Upper lobe of left lung (tissue), 6 donors: ENCODE measurements at regions not wholly inside any gene's neighbourhood (a gene's known extent, or its start where the extent isn't known, plus 50 kb on each side); places are given as distances from the start of the nearest gene placed in this dataset.
A peak's percentile ranks its signal among the peaks of the same experiment; 100 is the strongest.
"Not testable (repeated sequence)": the region's sequence is repeated elsewhere in the genome, so short reads cannot be mapped to it uniquely, and the experiment has no call there.

Experiments used
- ATAC-seq, 2 donors: fragments of 200-7000 bp; cut with Tn5 transposase; one replicate each; pipeline ENCODE4 v1.9.1; 2022; ENCODE audit warnings: mild to moderate bottlenecking in 2 of 2, moderate library complexity in 2 of 2; ENCODE audit not compliant: low FRiP score in 2 of 2
- DNase-seq, 2 donors: peaks; one replicate each; pipeline ENCODE4 v3.0.0-alpha.2; 2019 to 2020
- H3K27ac ChIP-seq, 4 donors: fragments of 200-600 bp; sonication (generic); one replicate each; pipeline ENCODE4 v1.5.1; 2016 to 2019
- H3K27me3 ChIP-seq, 4 donors: fragments of 200-600 bp; sonication (generic); one replicate each; pipeline ENCODE4 v1.5.1; 2017 to 2019
- H3K36me3 ChIP-seq, 4 donors: fragments of 200-600 bp; sonication (generic); one replicate each; pipeline ENCODE4 v1.5.1; 2016 to 2019
- H3K4me1 ChIP-seq, 4 donors: fragments of 200-600 bp; sonication (generic); one replicate each; pipeline ENCODE4 v1.5.1; 2018 to 2019
- H3K4me3 ChIP-seq, 4 donors: fragments of 200-600 bp; sonication (generic); one replicate each; pipeline ENCODE4 v1.5.1; 2017 to 2019; ENCODE audit warnings: mild to moderate bottlenecking in 2 of 4, moderate library complexity in 1 of 4
- H3K9me3 ChIP-seq, 4 donors: fragments of 200-600 bp; sonication (generic); one replicate each; pipeline ENCODE4 v1.5.1; 2018 to 2019
- CTCF ChIP-seq, 6 experiments: fragments of 450-650 bp in 4 of 6; fragments of 200-600 bp in 2 of 6; sonication (generic) in 2 of 6; IDR thresholded peaks; one replicate each; pipeline ENCODE4 v1.5.1; 2016 to 2019; ENCODE audit warnings: antibody characterized with exemption in 6 of 6
- EP300 ChIP-seq, 4 donors: sonication (generic); formaldehyde crosslinking; IDR thresholded peaks; one replicate each; pipeline ENCODE4 v1.5.1; 2017; ENCODE audit warnings: antibody characterized with exemption in 4 of 4, control low read depth in 2 of 4
- POLR2A ChIP-seq, 4 donors: fragments of 450-650 bp; IDR thresholded peaks; one replicate each; pipeline ENCODE4 v1.5.1; 2016 to 2017; ENCODE audit warnings: antibody characterized with exemption in 4 of 4, mild to moderate bottlenecking in 2 of 4
- POLR2AphosphoS5 ChIP-seq, 2 donors: sonication (generic); formaldehyde crosslinking; IDR thresholded peaks; one replicate each; pipeline ENCODE4 v1.5.1; 2017; ENCODE audit warnings: antibody characterized with exemption in 2 of 2
- WGBS, 2 donors: methylation state at CpG; one replicate each; pipeline ENCODE4 v1.1.5; 2017 to 2018; 5-methylcytosine and 5-hydroxymethylcytosine counted together
- donor health status: DM: no; HTN: no; CAD: no; lungs with moderate emphysema.
- donor health status: DM: no; HTN: yes; CAD: no; lungs with severe emphysema.

DNA sequence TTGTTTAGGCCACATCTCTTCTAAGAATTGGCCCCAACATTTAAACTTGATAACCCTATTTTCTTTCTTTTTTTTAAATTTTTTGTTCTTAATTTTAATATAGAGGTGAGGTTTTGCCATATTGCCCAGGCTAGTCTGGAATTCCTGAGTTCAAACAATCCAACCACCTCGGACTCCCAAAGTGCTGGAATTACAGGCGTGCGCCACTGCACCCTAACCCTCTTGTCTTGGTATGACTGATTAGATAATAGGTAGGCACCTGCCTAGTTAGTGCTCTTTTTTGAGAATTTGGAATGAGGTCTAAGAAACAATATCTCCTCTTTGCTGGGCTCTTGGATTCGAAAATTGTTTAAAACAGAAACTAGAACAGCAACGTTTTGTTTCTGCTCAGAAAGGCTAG, 116.4 kb upstream of the GOLGA6L6 start:
- TF ChIP-seq CTCF (IDR thresholded peaks at IDR 0.05) (no peak), POLR2A (IDR thresholded peaks at IDR 0.05) (no peak), EP300 (IDR thresholded peaks at IDR 0.05) (no peak), POLR2AphosphoS5 (IDR thresholded peaks at IDR 0.05) (no peak)
- no peaks in the 10 kb centered on the region for H3K36me3 ChIP-seq
- H3K4me1 ChIP-seq = no peaks in the 10 kb centered on the region
- no peak overlapping the region for H3K27ac ChIP-seq
- DNase-seq = no peak
- no peak for ATAC-seq
- H3K27me3 ChIP-seq = no peaks in the 10 kb centered on the region
- no peak overlapping the region for H3K4me3 ChIP-seq
- H3K9me3 ChIP-seq = no peaks in the 10 kb centered on the region
- WGBS, 2 donors = 41 to 52% methylated on average over 5 of the region's 5 CpGs

GRCh38 chr15:20657084-20657483, 115.5 kb upstream of the GOLGA6L6 start:
- Histone ChIP-seq H3K9me3 (no peaks in the 10 kb centered on the region), H3K4me1 (no peaks in the 10 kb centered on the region), H3K27ac (no peak overlapping the region), H3K4me3 (no peak overlapping the region), H3K36me3 (no peaks in the 10 kb centered on the region), H3K27me3 (no peaks in the 10 kb centered on the region)
- TF ChIP-seq EP300 (IDR thresholded peaks at IDR 0.05) (no peak), CTCF (IDR thresholded peaks at IDR 0.05) (no peak), POLR2A (IDR thresholded peaks at IDR 0.05) (no peak), POLR2AphosphoS5 (IDR thresholded peaks at IDR 0.05) (no peak)
- WGBS, 2 donors = 86 to 90% methylated on average over 1 of the region's 1 CpG
- ATAC-seq (no peak), DNase-seq (no peak)

- Histone ChIP-seq H3K4me3 (no peak overlapping the region), H3K27me3 (no peaks in the 10 kb centered on the region), H3K36me3 (no peaks in the 10 kb centered on the region), H3K4me1 (no peaks in the 10 kb centered on the region), H3K9me3 (no peaks in the 10 kb centered on the region), H3K27ac (no peak overlapping the region)
- WGBS, 2 donors = 82 to 84% methylated on average over 2 of the region's 2 CpGs
- ATAC-seq (no peak), DNase-seq (no peak)
- TF ChIP-seq POLR2A (IDR thresholded peaks at IDR 0.05) = no peak
- TF ChIP-seq CTCF (IDR thresholded peaks at IDR 0.05) = no peak
- no peak for TF ChIP-seq EP300 (IDR thresholded peaks at IDR 0.05)
- TF ChIP-seq POLR2AphosphoS5 (IDR thresholded peaks at IDR 0.05) = no peak
Measured at GRCh38 chr15:20652914-20653313, 111.3 kb upstream of the GOLGA6L6 start.

DNA sequence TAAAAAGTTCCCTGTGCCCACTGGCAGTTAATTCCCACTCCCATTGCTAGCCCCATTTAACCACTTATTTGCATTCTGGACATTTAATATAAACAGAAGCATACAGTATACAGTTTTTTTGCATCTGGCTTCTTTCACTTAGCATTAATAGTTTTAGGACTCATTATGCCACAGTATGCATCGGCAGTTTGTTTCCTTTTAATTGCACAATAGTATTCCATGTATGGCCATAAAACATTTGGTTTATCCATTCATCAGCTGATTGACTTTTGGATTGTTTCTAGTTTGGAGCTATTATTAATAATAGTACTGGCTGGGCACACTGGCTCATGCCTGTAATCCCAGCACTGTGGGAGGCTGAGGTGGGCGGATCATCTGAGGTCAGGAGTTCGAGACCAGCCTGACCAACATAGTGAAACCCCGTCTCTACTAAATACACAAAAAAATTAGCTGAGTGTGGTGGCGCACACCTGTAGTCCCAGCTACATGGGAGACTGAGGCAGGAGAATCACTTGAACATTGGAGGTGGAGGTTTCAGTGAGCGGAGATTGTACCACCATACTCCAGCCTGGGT, 106.9 kb upstream of the GOLGA6L6 start:
- H3K36me3 ChIP-seq, H3K4me3 ChIP-seq, ATAC-seq, H3K9me3 ChIP-seq, H3K4me1 ChIP-seq, DNase-seq, H3K27ac ChIP-seq, H3K27me3 ChIP-seq: not testable (repeated sequence)
- WGBS, 2 donors = 83% methylated on average over 6 of the region's 6 CpGs

- Histone ChIP-seq H3K4me1 (peaks cover 0 to 6% (median 0%) of the 10 kb centered on the region in 4 donors), H3K27me3 (no peaks in the 10 kb centered on the region), H3K4me3 (no peak overlapping the region), H3K9me3 (no peaks in the 10 kb centered on the region), H3K27ac (no peak overlapping the region), H3K36me3 (no peaks in the 10 kb centered on the region)
- no peak for DNase-seq
- peak; percentile 28 to 56 for ATAC-seq
- 67 to 70% methylated on average over 7 of the region's 7 CpGs for WGBS, 2 donors
- TF ChIP-seq EP300 (IDR thresholded peaks at IDR 0.05) (no peak), POLR2A (IDR thresholded peaks at IDR 0.05) (peak in 1 of 4 donors; percentile 16)
Measured at GRCh38 chr15:20646529-20647142, 105.0 kb upstream of the GOLGA6L6 start.

DNA sequence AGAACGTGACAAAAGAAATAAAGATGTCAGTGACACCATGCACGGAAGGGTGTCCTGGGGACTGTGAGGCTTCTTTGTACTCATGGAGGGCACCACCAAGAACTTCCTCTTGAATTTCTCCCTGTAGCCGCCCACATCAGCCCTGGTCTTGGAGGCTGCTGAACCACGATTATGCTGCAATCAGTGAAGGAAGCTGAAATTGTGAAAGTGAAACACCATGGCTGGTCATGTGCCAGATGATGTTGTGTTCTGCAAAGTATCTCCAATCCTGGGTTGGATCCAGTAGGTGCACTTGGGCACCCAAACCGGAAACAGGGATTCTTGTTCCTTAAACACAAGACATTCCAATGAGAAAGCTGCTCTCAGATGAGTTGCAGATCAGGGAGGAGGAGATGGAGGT, 104.4 kb upstream of the GOLGA6L6 start:
- peak in 1 of 2 donors; percentile 84 for DNase-seq
- Histone ChIP-seq H3K27me3 (no peaks in the 10 kb centered on the region), H3K4me3 (no peak overlapping the region), H3K36me3 (no peaks in the 10 kb centered on the region), H3K4me1 (peaks cover 0 to 6% (median 0%) of the 10 kb centered on the region in 4 donors), H3K9me3 (no peaks in the 10 kb centered on the region), H3K27ac (no peak overlapping the region)
- peak; percentile 31 to 68 for ATAC-seq
- WGBS, 2 donors = 41 to 42% methylated on average over 5 of the region's 5 CpGs
- TF ChIP-seq POLR2A (IDR thresholded peaks at IDR 0.05) (no peak), EP300 (IDR thresholded peaks at IDR 0.05) (no peak), CTCF (IDR thresholded peaks at IDR 0.05) (no peak), POLR2AphosphoS5 (IDR thresholded peaks at IDR 0.05) (peak in 1 of 2 donors; percentile 55)
